Neural progenitor cell (in vitro differentiated cells): ENCODE measurements at regions not wholly inside any gene's neighbourhood (a gene's known extent, or its start where the extent isn't known, plus 50 kb on each side); places are given as distances from the start of the nearest gene placed in this dataset.

Experiments used
- EZH2 ChIP-seq: fragments of 200-600 bp; sonication (generic); IDR thresholded peaks from 2 replicates; pipeline ENCODE4 v1.6.1; 2017; ENCODE audit warnings: antibody characterized with exemption, mild to moderate bottlenecking, moderate library complexity
- EZH2phosphoT487 ChIP-seq: fragments of 200-600 bp; sonication (generic); IDR thresholded peaks from 2 replicates; pipeline ENCODE4 v1.6.1; 2017; ENCODE audit warnings: antibody characterized with exemption
- TF ChIP-seq, protein P1 (sequence below): fragments of 200-600 bp; sonication (generic); IDR thresholded peaks from 2 replicates; pipeline ENCODE4 v1.5.1; 2017; ENCODE audit warnings: antibody characterized with exemption, mild to moderate bottlenecking

DNA sequence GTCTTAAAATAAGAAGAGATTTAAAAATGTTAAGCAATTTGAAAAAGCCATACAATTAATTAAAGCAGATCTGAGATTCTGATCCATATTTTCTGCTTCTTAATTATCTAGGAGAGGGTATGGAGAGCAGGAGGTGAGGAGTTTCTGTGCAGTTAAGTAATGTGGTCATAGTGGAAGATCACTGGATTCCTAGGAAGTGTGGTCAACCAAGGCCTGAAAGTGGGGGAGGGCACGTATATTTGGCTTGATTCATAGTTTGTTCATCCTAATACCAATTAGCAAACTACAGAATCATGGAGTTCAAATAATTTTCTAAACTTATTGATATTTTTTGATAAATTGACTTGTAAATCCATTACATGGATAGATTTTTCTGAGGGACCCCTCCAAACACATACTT, 768.3 kb downstream of the RAPGEF2 start:
- TF ChIP-seq, protein P1, sequence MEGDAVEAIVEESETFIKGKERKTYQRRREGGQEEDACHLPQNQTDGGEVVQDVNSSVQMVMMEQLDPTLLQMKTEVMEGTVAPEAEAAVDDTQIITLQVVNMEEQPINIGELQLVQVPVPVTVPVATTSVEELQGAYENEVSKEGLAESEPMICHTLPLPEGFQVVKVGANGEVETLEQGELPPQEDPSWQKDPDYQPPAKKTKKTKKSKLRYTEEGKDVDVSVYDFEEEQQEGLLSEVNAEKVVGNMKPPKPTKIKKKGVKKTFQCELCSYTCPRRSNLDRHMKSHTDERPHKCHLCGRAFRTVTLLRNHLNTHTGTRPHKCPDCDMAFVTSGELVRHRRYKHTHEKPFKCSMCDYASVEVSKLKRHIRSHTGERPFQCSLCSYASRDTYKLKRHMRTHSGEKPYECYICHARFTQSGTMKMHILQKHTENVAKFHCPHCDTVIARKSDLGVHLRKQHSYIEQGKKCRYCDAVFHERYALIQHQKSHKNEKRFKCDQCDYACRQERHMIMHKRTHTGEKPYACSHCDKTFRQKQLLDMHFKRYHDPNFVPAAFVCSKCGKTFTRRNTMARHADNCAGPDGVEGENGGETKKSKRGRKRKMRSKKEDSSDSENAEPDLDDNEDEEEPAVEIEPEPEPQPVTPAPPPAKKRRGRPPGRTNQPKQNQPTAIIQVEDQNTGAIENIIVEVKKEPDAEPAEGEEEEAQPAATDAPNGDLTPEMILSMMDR, result no peak
- TF ChIP-seq EZH2 (no peak), EZH2phosphoT487 (no peak)
